ENCODE measurements at regions not wholly inside any gene's neighbourhood (a gene's known extent, or its start where the extent isn't known, plus 50 kb on each side); places are given as distances from the start of the nearest gene placed in this dataset.
A peak's percentile ranks its signal among the peaks of the same experiment; 100 is the strongest.

DNA sequence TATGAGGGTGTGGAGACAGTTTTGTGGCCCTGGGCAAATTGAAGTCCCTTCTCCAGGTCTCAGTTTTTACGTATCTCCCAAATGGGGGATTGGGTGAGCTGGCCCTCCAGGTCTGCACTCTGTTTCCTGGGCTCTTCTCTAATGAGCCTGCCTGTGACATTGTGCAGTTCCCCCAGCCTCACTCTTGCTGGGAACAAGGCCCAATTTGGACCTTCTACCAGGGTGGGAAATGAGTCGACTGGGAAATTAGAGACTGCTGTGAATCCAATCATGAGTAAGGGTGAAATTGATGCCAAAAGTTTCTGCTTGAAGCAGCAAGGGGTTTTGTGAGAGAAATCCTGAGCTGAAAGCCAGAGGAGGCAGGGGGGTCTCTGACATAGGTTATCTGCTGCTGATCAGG, 71.5 kb upstream of the KSR1 start:
- no peak overlapping the region for H3K4me3 Mint-ChIP-seq
- H3K27me3 Mint-ChIP-seq = peaks cover 37% of the 10 kb centered on the region
- no peak for DNase-seq
- H3K9me3 Mint-ChIP-seq = no peaks in the 10 kb centered on the region
- no peak for ATAC-seq
- H3K4me1 Mint-ChIP-seq = peaks cover 37% of the 10 kb centered on the region
- no peak overlapping the region for H3K27ac Mint-ChIP-seq

GRCh38 chr17:27385626-27386025, 70.6 kb upstream of the KSR1 start:
- peaks cover 35% of the 10 kb centered on the region for H3K4me1 Mint-ChIP-seq

GRCh38 chr17:27386206-27387075, 69.8 kb upstream of the KSR1 start:
- ATAC-seq (no peak), DNase-seq (no peak)
- Mint-ChIP-seq H3K9me3 (no peaks in the 10 kb centered on the region), H3K4me1 (peaks cover 27% of the 10 kb centered on the region), H3K27me3 (peaks cover 25% of the 10 kb centered on the region), H3K27ac (no peak overlapping the region), H3K4me3 (no peak overlapping the region)

More at GRCh38 chr17:27385626-27386025, 70.6 kb upstream of the KSR1 start:
- Mint-ChIP-seq H3K4me3 (no peak overlapping the region), H3K9me3 (no peaks in the 10 kb centered on the region), H3K27ac (no peak overlapping the region), H3K27me3 (peaks cover 33% of the 10 kb centered on the region)
- no peak for DNase-seq
- no peak for ATAC-seq

DNA sequence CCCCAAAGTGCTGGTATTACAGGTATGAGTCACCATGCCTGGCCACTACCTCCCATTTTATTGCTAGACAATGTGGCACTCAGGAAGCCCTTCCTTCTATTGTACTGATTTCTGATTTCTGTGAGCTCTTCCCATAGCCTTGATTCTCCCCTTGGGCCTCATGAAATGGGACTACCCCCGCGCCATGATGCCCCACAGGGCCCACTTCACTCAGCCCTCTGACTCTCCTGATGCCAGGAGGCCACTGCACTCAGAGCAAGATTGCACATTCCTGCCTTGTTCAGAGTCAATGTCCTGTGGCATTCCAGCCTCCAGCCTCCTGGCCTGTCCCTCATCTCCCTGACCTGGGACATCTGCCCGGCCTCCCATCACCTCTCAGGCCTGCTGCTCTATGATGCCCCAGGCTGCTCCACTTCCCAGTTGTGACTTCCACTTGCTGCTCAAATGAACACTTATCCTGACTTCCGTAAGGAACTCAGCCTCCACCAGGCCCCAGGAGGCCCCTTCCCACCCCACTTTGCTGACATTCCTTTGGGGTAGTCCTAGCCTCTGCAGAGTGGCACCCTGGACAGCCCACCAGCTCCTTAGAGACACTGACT, 66.6 kb upstream of the KSR1 start:
- peak overlapping the region in 1 of 2 donors; percentile 53 for H3K27ac Mint-ChIP-seq
- peaks cover 26% of the 10 kb centered on the region for H3K4me1 Mint-ChIP-seq
- H3K27me3 Mint-ChIP-seq = peaks cover 33% of the 10 kb centered on the region
- no peak overlapping the region for H3K4me3 Mint-ChIP-seq
- DNase-seq (no peak), ATAC-seq (no peak)
- no peaks in the 10 kb centered on the region for H3K9me3 Mint-ChIP-seq

GRCh38 chr17:27390540-27390939, 65.7 kb upstream of the KSR1 start:
- Mint-ChIP-seq H3K27me3 (peaks cover 42% of the 10 kb centered on the region), H3K4me1 (peaks cover 26% of the 10 kb centered on the region), H3K4me3 (no peak overlapping the region), H3K9me3 (no peaks in the 10 kb centered on the region), H3K27ac (peak overlapping the region in 1 of 2 donors; percentile 17)
- ATAC-seq (no peak), DNase-seq (no peak)

GRCh38 chr17:27391427-27391826, 64.8 kb upstream of the KSR1 start:
- H3K4me3 Mint-ChIP-seq = no peak overlapping the region
- H3K9me3 Mint-ChIP-seq = no peaks in the 10 kb centered on the region
- peaks cover 26% of the 10 kb centered on the region for H3K4me1 Mint-ChIP-seq
- no peak for DNase-seq
- H3K27ac Mint-ChIP-seq = no peak overlapping the region
- H3K27me3 Mint-ChIP-seq = peaks cover 50% of the 10 kb centered on the region
- ATAC-seq = no peak

GRCh38 chr17:27396045-27396444, 60.2 kb upstream of the KSR1 start:
- H3K9me3 Mint-ChIP-seq = no peaks in the 10 kb centered on the region
- peak overlapping the region in 1 of 2 donors; percentile 39 for H3K27ac Mint-ChIP-seq
- H3K27me3 Mint-ChIP-seq = peaks cover 64% of the 10 kb centered on the region
- no peaks in the 10 kb centered on the region for H3K4me1 Mint-ChIP-seq
- DNase-seq = no peak
- ATAC-seq = no peak
- no peak overlapping the region for H3K4me3 Mint-ChIP-seq

GRCh38 chr17:27396941-27397340, 59.3 kb upstream of the KSR1 start:
- Mint-ChIP-seq H3K27ac (no peak overlapping the region), H3K4me3 (no peak overlapping the region), H3K4me1 (no peaks in the 10 kb centered on the region), H3K27me3 (peaks cover 73% of the 10 kb centered on the region), H3K9me3 (no peaks in the 10 kb centered on the region)
- DNase-seq = no peak
- no peak for ATAC-seq

DNA sequence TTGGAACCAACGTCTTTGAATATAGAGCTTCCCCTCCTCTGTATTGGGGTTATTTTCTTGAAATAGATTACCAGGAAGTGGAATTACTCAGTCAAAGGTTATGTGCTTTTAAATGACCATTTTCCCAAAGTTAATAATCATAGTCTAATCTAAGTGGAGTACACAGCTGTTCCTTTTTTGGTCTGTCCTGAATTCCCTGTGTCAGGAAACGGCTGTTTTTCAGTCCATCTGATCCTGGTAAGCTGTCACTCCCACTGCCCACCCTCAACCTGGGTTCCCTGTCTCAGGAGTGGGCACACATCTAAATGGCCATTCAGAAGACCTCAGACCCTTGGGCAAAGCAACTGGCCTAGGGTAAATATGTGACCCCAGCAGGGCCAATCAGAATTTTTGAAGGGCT, 57.6 kb upstream of the KSR1 start:
- Mint-ChIP-seq H3K4me1 (no peaks in the 10 kb centered on the region), H3K9me3 (no peaks in the 10 kb centered on the region), H3K27me3 (peaks cover 72% of the 10 kb centered on the region), H3K27ac (no peak overlapping the region), H3K4me3 (no peak overlapping the region)
- DNase-seq (no peak), ATAC-seq (no peak)

GRCh38 chr17:27400991-27401390, 55.3 kb upstream of the KSR1 start:
- ATAC-seq (no peak), DNase-seq (no peak)
- Mint-ChIP-seq H3K27me3 (peaks cover 52% of the 10 kb centered on the region), H3K4me3 (no peak overlapping the region), H3K27ac (no peak overlapping the region), H3K9me3 (no peaks in the 10 kb centered on the region), H3K4me1 (no peaks in the 10 kb centered on the region)

DNA sequence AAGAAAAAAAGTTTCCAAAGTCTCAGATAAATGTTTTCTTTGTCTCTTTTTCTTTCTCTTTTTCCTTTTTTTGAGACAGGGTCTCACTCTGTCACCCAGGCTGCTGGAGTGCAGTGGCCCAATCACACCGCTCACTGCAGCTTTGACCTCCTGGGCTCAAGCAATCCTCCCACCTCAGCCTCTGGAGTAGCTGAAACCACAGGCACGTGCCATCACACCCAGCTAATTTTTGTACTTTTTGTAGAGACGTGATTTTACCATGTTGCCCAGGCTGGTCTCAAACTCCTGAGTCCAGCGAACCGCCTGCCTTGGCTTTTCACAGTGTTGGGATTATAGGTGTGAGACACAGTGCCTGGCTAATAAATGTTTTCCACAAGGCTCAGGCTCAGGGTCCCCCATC, 53.3 kb upstream of the KSR1 start:
- Mint-ChIP-seq H3K27ac (no peak overlapping the region), H3K4me1 (no peaks in the 10 kb centered on the region), H3K4me3 (no peak overlapping the region), H3K9me3 (no peaks in the 10 kb centered on the region), H3K27me3 (peaks cover 36% of the 10 kb centered on the region)
- ATAC-seq = no peak
- no peak for DNase-seq

DNA sequence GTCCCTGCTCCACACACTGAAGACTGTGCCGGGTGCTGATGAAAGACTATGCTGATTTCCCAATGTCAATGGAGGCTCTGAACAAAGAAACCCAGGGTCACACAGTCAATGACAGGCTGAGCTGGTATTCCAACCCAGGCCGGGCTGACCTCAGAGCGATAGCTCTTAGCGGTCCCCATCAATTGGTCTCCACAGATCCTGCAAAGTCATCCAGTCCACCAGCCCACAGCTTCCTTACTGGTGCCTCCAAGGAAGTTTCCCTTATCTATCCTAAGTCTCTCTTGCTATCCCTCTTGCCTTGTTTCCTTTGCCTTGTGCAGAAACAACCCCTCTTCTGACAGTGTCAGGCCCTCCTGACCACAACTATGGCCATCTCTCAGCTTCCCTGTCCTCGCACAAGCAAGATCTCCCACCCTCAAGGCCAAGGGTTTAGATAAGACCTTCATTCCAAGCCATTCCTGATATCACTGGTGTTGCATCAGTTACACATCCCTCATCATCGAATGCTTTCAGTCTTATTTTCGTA, 52.7 kb upstream of the KSR1 start:
- Mint-ChIP-seq H3K27me3 (peaks cover 38% of the 10 kb centered on the region), H3K4me1 (no peaks in the 10 kb centered on the region), H3K4me3 (no peak overlapping the region), H3K27ac (no peak overlapping the region), H3K9me3 (no peaks in the 10 kb centered on the region)
- no peak for DNase-seq
- no peak for ATAC-seq

DNA sequence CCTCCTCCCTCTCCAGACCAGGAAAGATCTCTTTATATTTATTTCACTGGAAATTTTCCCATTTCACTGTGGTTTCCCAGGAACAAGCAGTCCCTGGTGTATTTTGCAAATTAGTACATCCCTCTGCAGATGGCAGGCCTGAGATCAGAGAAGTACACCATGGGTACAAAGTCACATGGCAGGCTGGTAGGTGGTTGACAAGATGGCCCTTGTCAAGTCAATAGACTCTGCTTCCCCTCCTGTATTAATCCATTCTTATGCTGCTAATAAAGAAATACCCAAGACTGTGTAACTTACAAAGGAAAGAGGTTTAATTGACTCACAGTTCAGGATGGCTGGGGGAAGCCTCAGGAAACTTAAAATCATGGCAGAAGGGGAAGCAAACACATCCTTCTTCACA, 51.6 kb upstream of the KSR1 start:
- DNase-seq (no peak), ATAC-seq (no peak)
- peaks cover 42% of the 10 kb centered on the region for H3K27me3 Mint-ChIP-seq
- no peaks in the 10 kb centered on the region for H3K4me1 Mint-ChIP-seq
- H3K9me3 Mint-ChIP-seq = no peaks in the 10 kb centered on the region
- H3K4me3 Mint-ChIP-seq = no peak overlapping the region
- H3K27ac Mint-ChIP-seq = no peak overlapping the region

Measured in stimulated activated naive CD8-positive, alpha-beta T cell treated with anti-CD3 and anti-CD28 coated beads, Interleukin-15, amount 100 ng/mL, for 72 hours (primary cell).